KG1 (cell line): ENCODE measurements at regions not wholly inside any gene's neighbourhood (a gene's known extent, or its start where the extent isn't known, plus 50 kb on each side); places are given as distances from the start of the nearest gene placed in this dataset.
"Not testable (repeated sequence)": the region's sequence is repeated elsewhere in the genome, so short reads cannot be mapped to it uniquely, and the experiment has no call there.

Experiments used
- DNase-seq: peaks from one replicate; lab custom pipeline; 2025; lab: John Stamatoyannopoulos, UW

GRCh38 chr1:87398641-87399040, 70.0 kb downstream of the LMO4 start:
- no peak for DNase-seq

GRCh38 chr1:87399264-87399663, 70.6 kb downstream of the LMO4 start:
- DNase-seq: no peak

- no peak for DNase-seq
Measured at GRCh38 chr1:87399701-87400100, 71.0 kb downstream of the LMO4 start.

GRCh38 chr1:87400813-87401212, 72.1 kb downstream of the LMO4 start:
- no peak for DNase-seq

- no peak for DNase-seq
Measured at GRCh38 chr1:87402241-87403002, 73.7 kb downstream of the LMO4 start.

GRCh38 chr1:87403061-87403820, 74.6 kb downstream of the LMO4 start:
- DNase-seq: no peak

- no peak for DNase-seq
Measured at GRCh38 chr1:87404296-87404695, 75.6 kb downstream of the LMO4 start.

GRCh38 chr1:87408665-87409248, 80.1 kb downstream of the LMO4 start:
- no peak for DNase-seq

- no peak for DNase-seq
Measured at GRCh38 chr1:87410776-87411480, 82.2 kb downstream of the LMO4 start.

- not testable (repeated sequence) for DNase-seq
Measured at GRCh38 chr1:87413846-87414245, 85.2 kb downstream of the LMO4 start.

GRCh38 chr1:87418048-87418447, 89.4 kb downstream of the LMO4 start:
- DNase-seq: no peak

GRCh38 chr1:87421809-87422208, 93.1 kb downstream of the LMO4 start:
- no peak for DNase-seq

GRCh38 chr1:87424541-87424940, 95.9 kb downstream of the LMO4 start:
- no peak for DNase-seq

GRCh38 chr1:87426463-87427249, 98.0 kb downstream of the LMO4 start:
- no peak for DNase-seq

GRCh38 chr1:87428367-87428766, 99.7 kb downstream of the LMO4 start:
- no peak for DNase-seq

GRCh38 chr1:87428883-87429282, 100.2 kb downstream of the LMO4 start:
- DNase-seq: no peak

GRCh38 chr1:87432685-87433084, 104.0 kb downstream of the LMO4 start:
- no peak for DNase-seq

- not testable (repeated sequence) for DNase-seq
Measured at GRCh38 chr1:87433101-87433500, 104.4 kb downstream of the LMO4 start.

- DNase-seq: no peak
Measured at GRCh38 chr1:87435484-87435883, 106.8 kb downstream of the LMO4 start.

GRCh38 chr1:87436115-87436514, 107.4 kb downstream of the LMO4 start:
- DNase-seq: not testable (repeated sequence)

GRCh38 chr1:87436534-87436933, 107.9 kb downstream of the LMO4 start:
- no peak for DNase-seq
